Natural killer cell treated with Interleukin-12 subunit alpha and Interleukin-12 subunit beta and Interleukin-15 and Interleukin-18, amount 100 ng/mL, for 72 hours (primary cell): ENCODE measurements at regions not wholly inside any gene's neighbourhood (a gene's known extent, or its start where the extent isn't known, plus 50 kb on each side); places are given as distances from the start of the nearest gene placed in this dataset.

Experiments used
- ATAC-seq, 2 donors: fragments of 150-1000 bp; cut with Tn5 transposase in 1 of 2; sonication (Bioruptor Pico), chemical (Tn5 transposase) in 1 of 2; 2 replicates each; pipeline ENCODE4 v1.10.0; 2021
- DNase-seq: peaks from one replicate; pipeline ENCODE4 v3.0.0; 2022; ENCODE audit warnings: low spot score
- H3K27ac Mint-ChIP-seq, 2 donors: 1 replicate in 1 of 2; 2 replicates in 1 of 2; pipeline ENCODE4 v1.8.0; 2022; ENCODE audit warnings: mixed read lengths in 2 of 2, mild to moderate bottlenecking in 1 of 2, moderate library complexity in 1 of 2
- H3K27me3 Mint-ChIP-seq, 2 donors: 1 replicate in 1 of 2; 2 replicates in 1 of 2; pipeline ENCODE4 v1.8.0; 2022; ENCODE audit warnings: mixed read lengths in 2 of 2
- H3K36me3 Mint-ChIP-seq: one replicate; pipeline ENCODE4 v1.8.0; 2022; ENCODE audit warnings: mixed read lengths
- H3K4me1 Mint-ChIP-seq, 2 donors: 1 replicate in 1 of 2; 2 replicates in 1 of 2; pipeline ENCODE4 v1.8.0; 2022; ENCODE audit warnings: low read depth in 2 of 2, mixed read lengths in 2 of 2, mild to moderate bottlenecking in 1 of 2
- H3K4me3 Mint-ChIP-seq: one replicate; pipeline ENCODE4 v1.8.0; 2022; ENCODE audit warnings: mixed read lengths
- H3K9me3 Mint-ChIP-seq: 2 replicates; pipeline ENCODE4 v1.8.0; 2022; ENCODE audit warnings: mixed read lengths

- Mint-ChIP-seq H3K9me3 (no peaks in the 10 kb centered on the region), H3K27me3 (no peaks in the 10 kb centered on the region), H3K27ac (no peak overlapping the region), H3K36me3 (no peaks in the 10 kb centered on the region), H3K4me1 (no peaks in the 10 kb centered on the region), H3K4me3 (no peak overlapping the region)
- DNase-seq (no peak), ATAC-seq (no peak)
These were observed 300.6 kb upstream of the SALL3 start for GRCh38 chr18:78679031-78679430.

DNA sequence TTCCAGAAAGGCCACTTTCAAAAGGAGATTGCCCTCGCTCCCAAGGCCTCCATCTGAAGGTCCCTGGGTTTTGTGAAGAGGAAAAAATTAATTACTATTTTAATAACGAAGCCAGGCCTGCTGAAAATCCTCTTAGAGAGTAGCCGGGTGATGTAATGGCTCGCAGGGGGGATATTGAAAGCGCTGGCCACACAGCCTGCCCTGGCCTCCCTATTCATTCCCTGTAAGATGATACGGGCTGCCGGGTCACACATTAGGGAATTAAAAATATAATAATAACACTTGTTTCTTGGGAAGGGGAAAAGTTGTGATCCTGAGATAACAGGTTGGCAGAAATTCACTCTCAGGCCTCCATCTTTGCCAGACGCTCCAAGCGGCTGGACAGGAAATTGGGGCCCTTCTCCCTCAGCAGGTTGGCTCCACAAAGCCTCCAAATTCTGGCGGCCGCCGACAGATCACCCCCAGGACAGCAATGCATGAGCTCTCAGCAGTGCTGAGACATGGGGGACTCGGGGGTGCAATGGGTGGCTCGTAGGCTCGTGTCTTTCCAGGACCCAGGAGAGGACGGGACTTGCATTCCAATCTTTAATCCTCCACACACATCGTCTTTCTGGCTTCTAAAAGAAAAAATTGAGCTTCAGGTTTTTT lies 299.9 kb upstream of the SALL3 start:
- no peaks in the 10 kb centered on the region for H3K36me3 Mint-ChIP-seq
- no peak for ATAC-seq
- H3K4me3 Mint-ChIP-seq, result no peak overlapping the region
- H3K4me1 Mint-ChIP-seq, result no peaks in the 10 kb centered on the region
- no peak overlapping the region for H3K27ac Mint-ChIP-seq
- H3K9me3 Mint-ChIP-seq, result no peaks in the 10 kb centered on the region
- H3K27me3 Mint-ChIP-seq, result no peaks in the 10 kb centered on the region
- no peak for DNase-seq

GRCh38 chr18:78681396-78681795 lies 298.2 kb upstream of the SALL3 start:
- H3K27ac Mint-ChIP-seq, result no peak overlapping the region
- no peak for ATAC-seq
- H3K27me3 Mint-ChIP-seq, result no peaks in the 10 kb centered on the region
- no peak for DNase-seq
- H3K4me1 Mint-ChIP-seq, result no peaks in the 10 kb centered on the region
- no peaks in the 10 kb centered on the region for H3K36me3 Mint-ChIP-seq
- no peak overlapping the region for H3K4me3 Mint-ChIP-seq
- no peaks in the 10 kb centered on the region for H3K9me3 Mint-ChIP-seq

DNA sequence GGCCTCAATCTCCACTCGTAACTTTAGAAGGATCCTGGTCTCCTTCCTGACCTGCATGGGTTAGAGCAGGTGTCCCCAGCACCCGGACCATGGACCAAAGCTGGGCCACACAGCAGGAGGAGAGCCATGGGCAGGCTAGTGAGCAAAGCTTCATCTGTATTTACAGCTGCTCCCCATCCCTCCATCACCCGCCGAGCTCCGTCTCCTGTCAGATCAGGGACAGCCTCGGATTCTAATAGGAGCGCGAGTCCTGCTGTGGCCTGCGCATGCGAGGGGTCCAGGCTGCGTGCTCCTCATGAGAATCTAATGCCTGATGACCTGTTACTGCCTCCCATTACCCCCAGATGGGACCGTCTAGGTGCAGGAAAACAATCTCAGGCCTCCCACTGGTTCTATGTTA lies 297.7 kb upstream of the SALL3 start:
- Mint-ChIP-seq H3K4me1 (no peaks in the 10 kb centered on the region), H3K4me3 (no peak overlapping the region), H3K27ac (no peak overlapping the region), H3K27me3 (no peaks in the 10 kb centered on the region), H3K9me3 (no peaks in the 10 kb centered on the region), H3K36me3 (no peaks in the 10 kb centered on the region)
- no peak for ATAC-seq
- DNase-seq, result no peak

GRCh38 chr18:78682716-78683115 lies 296.9 kb upstream of the SALL3 start:
- H3K4me3 Mint-ChIP-seq, result no peak overlapping the region
- DNase-seq, result no peak
- no peaks in the 10 kb centered on the region for H3K4me1 Mint-ChIP-seq
- no peaks in the 10 kb centered on the region for H3K9me3 Mint-ChIP-seq
- H3K27ac Mint-ChIP-seq, result no peak overlapping the region
- ATAC-seq, result no peak
- no peaks in the 10 kb centered on the region for H3K36me3 Mint-ChIP-seq
- no peaks in the 10 kb centered on the region for H3K27me3 Mint-ChIP-seq

- Mint-ChIP-seq H3K27ac (no peak overlapping the region), H3K4me3 (no peak overlapping the region), H3K36me3 (no peaks in the 10 kb centered on the region), H3K4me1 (no peaks in the 10 kb centered on the region), H3K9me3 (no peaks in the 10 kb centered on the region), H3K27me3 (no peaks in the 10 kb centered on the region)
- ATAC-seq (peak in 1 of 2 donors; percentile 29), DNase-seq (no peak)
These were observed 296.2 kb upstream of the SALL3 start for GRCh38 chr18:78683191-78684010.

DNA sequence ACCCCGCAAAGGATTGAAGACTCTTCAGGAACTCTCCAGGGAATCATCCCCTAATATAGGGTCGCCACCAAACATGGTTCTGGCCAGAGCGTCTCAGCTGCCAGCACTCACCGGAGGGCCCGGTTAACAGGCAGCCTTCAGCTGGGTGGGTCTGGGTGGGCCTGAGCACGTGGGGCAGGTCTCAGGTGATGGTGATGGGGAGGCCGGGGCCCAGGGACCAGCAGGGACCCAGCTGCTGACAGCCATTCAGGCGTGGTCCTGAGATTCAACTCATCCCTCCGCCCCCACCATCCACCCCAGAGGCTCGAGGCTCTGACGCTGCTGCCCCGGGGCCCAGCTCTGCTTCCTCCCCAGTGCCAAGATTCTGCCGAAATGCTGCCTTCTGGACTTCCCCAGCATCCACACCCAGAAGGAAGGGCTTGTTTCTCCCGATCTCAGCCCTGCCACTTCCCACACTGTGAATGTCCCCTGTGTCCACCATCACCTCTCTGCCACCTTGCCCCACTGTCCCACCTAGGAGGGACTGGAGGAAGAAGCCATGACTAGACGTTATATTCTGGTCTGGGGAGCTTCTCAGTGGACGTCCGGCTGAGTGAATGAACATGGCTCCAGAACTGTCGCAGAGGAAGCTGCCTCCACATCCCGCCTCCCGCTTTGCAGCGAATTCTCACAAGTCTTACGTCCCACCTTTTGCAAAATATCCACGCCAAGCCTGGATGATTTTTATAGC lies 294.2 kb upstream of the SALL3 start:
- no peak for DNase-seq
- ATAC-seq, result no peak
- Mint-ChIP-seq H3K4me1 (no peaks in the 10 kb centered on the region), H3K27ac (no peak overlapping the region), H3K4me3 (no peak overlapping the region), H3K27me3 (no peaks in the 10 kb centered on the region), H3K36me3 (no peaks in the 10 kb centered on the region), H3K9me3 (no peaks in the 10 kb centered on the region)

DNA sequence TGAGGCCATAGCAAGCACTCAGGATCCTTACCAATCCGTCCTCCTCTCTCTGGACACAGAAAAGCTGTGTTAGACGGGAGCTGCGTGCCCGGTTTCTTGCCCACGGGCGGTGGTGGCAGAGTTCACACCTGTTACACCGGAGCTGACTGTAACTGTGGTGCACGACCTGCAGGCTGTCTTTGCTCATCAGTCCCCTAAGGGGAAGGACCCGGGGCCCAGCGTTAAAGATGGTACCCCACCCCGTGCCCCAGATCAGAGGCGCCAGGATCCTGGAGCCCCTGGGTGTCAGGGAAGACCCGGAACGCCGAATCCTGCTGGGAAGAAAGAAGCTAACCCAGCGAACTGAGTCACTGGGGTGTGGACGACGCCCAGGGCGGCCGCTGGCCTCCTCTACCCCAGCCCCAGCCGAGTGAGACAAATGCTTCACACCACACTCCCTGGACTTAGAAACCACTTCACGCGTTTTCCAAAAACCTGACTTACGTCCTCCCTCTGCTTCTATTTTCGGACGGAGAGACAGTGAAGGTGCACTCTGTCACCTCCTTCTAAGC lies 293.6 kb upstream of the SALL3 start:
- DNase-seq (no peak), ATAC-seq (no peak)
- Mint-ChIP-seq H3K4me3 (no peak overlapping the region), H3K9me3 (no peaks in the 10 kb centered on the region), H3K4me1 (no peaks in the 10 kb centered on the region), H3K36me3 (no peaks in the 10 kb centered on the region), H3K27me3 (no peaks in the 10 kb centered on the region), H3K27ac (no peak overlapping the region)

DNA sequence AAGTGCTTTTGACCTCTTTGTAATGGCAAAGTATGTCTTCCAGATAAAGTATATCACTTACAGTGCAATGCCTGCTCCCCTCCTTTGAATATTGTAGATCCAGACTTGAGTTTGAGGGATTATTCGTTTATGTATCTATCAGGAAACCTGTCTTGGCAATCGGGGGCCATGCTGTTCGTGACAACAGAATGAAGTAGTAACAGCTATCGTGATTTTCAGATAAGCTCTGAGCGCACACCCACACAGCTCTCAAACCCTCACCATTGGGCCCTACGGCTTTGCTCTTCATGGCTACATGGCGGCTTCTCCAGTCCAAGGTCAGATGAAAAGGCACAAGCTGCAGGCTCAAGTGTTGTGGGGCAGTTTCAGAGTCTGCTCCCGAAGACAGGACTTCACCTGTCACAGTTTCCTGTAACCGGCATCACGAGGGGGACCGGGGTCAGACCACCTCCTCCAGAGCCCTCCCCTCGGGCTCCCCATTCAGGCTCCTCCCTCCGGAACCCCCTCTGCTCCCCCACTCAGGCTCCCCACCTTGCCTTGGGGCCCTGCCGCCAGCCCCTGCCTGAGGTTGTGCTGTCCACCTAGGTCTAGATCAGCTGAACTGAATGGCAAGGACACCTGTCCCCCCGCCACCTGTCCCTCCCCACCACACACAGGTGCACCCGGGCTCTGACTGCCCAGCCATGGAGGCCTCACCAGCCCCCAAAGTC lies 292.5 kb upstream of the SALL3 start:
- Mint-ChIP-seq H3K36me3 (no peaks in the 10 kb centered on the region), H3K27ac (no peak overlapping the region), H3K4me1 (no peaks in the 10 kb centered on the region), H3K9me3 (no peaks in the 10 kb centered on the region), H3K4me3 (no peak overlapping the region), H3K27me3 (no peaks in the 10 kb centered on the region)
- ATAC-seq (no peak), DNase-seq (no peak)

- H3K4me3 Mint-ChIP-seq, result no peak overlapping the region
- H3K4me1 Mint-ChIP-seq, result no peaks in the 10 kb centered on the region
- no peak overlapping the region for H3K27ac Mint-ChIP-seq
- no peak for ATAC-seq
- DNase-seq, result no peak
- no peaks in the 10 kb centered on the region for H3K36me3 Mint-ChIP-seq
- H3K27me3 Mint-ChIP-seq, result no peaks in the 10 kb centered on the region
- H3K9me3 Mint-ChIP-seq, result no peaks in the 10 kb centered on the region
These were observed 291.9 kb upstream of the SALL3 start for GRCh38 chr18:78687736-78688135.

DNA sequence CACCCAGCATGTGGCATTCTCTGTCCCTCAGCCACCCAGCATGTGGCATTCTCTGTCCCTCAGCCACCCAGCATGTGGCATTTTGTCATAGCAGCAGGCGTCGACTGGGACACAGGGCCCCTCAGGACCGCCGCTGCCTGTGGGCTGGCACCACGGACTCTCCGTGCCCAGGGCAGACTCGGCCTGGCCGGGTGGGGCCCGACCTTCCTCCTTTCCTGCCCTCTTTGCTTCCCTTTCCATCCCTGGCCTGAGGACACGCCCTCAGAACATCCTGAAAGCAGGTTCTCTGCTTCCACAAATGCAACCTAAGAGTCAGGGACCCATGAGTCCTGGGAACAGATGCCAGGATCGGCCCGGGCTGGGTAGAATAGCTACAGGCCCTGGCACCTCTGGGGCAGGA lies 291.4 kb upstream of the SALL3 start:
- Mint-ChIP-seq H3K4me1 (no peaks in the 10 kb centered on the region), H3K9me3 (no peaks in the 10 kb centered on the region), H3K27ac (no peak overlapping the region), H3K36me3 (no peaks in the 10 kb centered on the region), H3K4me3 (no peak overlapping the region), H3K27me3 (peaks cover 0 to 4% of the 10 kb centered on the region in 2 donors)
- ATAC-seq, result no peak
- no peak for DNase-seq

GRCh38 chr18:78688916-78689315 lies 290.7 kb upstream of the SALL3 start:
- Mint-ChIP-seq H3K36me3 (no peaks in the 10 kb centered on the region), H3K4me1 (no peaks in the 10 kb centered on the region), H3K9me3 (no peaks in the 10 kb centered on the region), H3K4me3 (no peak overlapping the region), H3K27ac (no peak overlapping the region), H3K27me3 (peaks cover 0 to 8% of the 10 kb centered on the region in 2 donors)
- ATAC-seq (peak in 1 of 2 donors; percentile 16), DNase-seq (no peak)

DNA sequence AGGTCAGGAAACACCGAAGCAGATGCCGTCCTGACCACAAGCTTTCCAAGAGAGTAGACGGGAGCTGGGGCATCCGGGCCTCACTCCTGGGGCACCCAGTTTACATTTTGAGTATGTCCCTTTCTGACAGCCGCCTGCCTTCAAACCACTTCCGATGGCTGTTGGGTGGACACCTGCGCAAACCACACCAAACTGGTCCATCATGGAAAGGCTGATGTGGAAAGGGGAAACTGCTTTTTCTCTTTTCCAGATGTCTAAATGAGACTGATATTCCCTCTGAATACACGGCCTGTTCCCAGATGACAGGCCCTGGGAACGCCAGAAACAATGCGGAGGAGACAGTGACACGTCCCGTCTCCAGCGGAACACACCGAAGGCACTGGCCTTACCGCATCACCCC lies 290.0 kb upstream of the SALL3 start:
- H3K4me1 Mint-ChIP-seq, result no peaks in the 10 kb centered on the region
- no peaks in the 10 kb centered on the region for H3K36me3 Mint-ChIP-seq
- H3K9me3 Mint-ChIP-seq, result no peaks in the 10 kb centered on the region
- DNase-seq (no peak), ATAC-seq (no peak)
- H3K27ac Mint-ChIP-seq, result no peak overlapping the region
- no peak overlapping the region for H3K4me3 Mint-ChIP-seq
- H3K27me3 Mint-ChIP-seq, result peaks cover 0 to 8% of the 10 kb centered on the region in 2 donors
